ENCODE measurements at regions not wholly inside any gene's neighbourhood (a gene's known extent, or its start where the extent isn't known, plus 50 kb on each side); places are given as distances from the start of the nearest gene placed in this dataset.

DNA sequence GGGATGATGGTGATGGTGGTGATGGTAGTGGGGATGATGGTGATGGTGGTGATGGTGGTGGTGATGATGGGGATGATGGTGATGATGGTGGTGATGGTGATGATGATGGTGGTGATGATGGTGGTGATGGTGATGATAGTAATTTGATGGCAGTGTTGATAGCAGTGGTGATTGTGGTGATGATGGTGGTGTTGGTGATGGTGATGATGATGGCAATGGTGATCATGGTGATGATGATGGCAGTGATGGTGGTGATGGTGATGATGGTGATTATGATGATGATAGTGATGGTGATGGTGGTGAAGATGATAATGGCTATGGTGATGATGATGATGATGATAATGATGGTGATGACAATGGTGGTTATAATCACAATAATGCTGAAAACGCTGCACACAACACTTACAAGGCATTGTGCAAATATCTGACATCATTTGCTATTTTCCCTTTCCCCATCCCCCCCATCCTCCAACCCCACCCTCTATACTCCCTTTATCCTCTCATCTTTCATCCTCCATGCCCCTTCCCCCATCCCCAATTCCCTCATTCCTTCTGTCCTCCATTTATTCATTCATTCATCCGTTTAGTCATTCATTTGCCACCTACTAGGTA, 230.1 kb downstream of the BRD1 start:
- ATAC-seq (ENCODE audit: low FRiP score) = no peak
- no peak for DNase-seq (ENCODE audit: low spot score)
- TF ChIP-seq, protein P1, sequence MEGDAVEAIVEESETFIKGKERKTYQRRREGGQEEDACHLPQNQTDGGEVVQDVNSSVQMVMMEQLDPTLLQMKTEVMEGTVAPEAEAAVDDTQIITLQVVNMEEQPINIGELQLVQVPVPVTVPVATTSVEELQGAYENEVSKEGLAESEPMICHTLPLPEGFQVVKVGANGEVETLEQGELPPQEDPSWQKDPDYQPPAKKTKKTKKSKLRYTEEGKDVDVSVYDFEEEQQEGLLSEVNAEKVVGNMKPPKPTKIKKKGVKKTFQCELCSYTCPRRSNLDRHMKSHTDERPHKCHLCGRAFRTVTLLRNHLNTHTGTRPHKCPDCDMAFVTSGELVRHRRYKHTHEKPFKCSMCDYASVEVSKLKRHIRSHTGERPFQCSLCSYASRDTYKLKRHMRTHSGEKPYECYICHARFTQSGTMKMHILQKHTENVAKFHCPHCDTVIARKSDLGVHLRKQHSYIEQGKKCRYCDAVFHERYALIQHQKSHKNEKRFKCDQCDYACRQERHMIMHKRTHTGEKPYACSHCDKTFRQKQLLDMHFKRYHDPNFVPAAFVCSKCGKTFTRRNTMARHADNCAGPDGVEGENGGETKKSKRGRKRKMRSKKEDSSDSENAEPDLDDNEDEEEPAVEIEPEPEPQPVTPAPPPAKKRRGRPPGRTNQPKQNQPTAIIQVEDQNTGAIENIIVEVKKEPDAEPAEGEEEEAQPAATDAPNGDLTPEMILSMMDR (IDR thresholded peaks at IDR 0.05) = no peak

DNA sequence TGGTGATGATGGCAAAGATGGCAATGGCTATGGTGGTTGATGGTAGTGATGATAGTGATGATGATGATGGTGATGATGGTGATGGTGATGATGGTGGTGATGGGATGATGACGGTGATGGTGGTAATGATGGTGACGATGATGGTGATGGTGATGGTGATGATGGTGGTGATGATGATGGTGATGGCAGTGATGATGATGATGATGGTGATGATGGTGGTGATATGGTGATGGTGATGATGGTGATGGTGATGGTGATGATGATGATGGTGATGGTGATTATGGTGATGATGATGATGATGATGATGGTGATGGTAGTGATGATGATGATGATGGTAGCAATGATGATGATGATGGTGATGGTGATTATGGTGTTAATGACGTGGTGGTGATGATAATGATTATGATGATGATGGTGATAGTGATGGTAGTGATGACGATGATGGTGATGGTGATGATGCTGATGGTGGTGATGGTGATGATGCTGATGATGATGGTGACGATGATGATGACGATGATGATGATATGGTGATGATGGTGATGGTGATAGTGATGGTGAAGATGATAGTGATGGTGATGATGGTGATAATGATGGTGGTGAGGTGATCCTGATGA, 232.1 kb downstream of the BRD1 start:
- no peak for DNase-seq (ENCODE audit: low spot score)
- ATAC-seq (ENCODE audit: low FRiP score) = no peak
- TF ChIP-seq, protein P1 (IDR thresholded peaks at IDR 0.05) = no peak

DNA sequence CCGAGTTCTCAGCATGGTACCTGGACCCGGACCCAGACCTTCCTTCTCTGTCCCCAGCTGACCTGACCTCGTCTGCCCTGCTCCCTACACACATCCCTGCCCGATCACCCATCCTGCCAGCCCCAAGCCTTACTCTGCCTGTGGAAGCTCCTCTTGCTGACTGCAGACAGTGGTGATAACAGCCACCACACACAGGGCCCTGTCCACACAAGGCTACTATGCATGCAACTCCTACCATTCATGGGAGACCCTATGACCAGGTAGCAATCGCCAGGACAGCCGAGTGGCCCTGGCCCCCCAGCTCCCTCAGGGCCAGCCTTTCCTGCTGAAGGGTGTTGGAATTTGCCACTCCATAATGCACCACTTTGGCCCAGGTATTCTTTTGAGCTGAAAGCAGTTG, 233.6 kb downstream of the BRD1 start:
- TF ChIP-seq, protein P1 (IDR thresholded peaks at IDR 0.05) = no peak
- DNase-seq (ENCODE audit: low spot score) (no peak), ATAC-seq (ENCODE audit: low FRiP score) (no peak)

DNA sequence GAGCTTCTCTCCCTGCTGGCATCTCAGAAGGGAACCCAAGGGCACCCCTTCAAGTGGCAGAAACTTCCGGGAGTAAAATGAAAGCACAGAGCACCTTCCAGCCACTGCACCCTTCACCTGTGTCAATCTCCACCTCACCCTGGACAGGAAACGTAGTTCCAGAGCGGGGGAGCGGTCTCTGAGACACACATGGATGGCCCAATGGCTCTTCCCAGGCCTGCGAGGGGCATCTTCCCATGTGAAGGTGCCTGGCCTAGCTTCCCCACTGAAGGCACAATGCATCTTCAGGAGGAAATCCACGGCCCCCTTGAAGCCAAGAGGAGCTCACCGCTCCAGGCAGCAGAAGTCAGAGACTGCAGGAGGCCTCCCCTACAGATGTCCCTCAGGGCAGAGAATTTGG, 234.2 kb downstream of the BRD1 start:
- TF ChIP-seq, protein P1 (IDR thresholded peaks at IDR 0.05) = no peak
- DNase-seq (ENCODE audit: low spot score) = no peak

DNA sequence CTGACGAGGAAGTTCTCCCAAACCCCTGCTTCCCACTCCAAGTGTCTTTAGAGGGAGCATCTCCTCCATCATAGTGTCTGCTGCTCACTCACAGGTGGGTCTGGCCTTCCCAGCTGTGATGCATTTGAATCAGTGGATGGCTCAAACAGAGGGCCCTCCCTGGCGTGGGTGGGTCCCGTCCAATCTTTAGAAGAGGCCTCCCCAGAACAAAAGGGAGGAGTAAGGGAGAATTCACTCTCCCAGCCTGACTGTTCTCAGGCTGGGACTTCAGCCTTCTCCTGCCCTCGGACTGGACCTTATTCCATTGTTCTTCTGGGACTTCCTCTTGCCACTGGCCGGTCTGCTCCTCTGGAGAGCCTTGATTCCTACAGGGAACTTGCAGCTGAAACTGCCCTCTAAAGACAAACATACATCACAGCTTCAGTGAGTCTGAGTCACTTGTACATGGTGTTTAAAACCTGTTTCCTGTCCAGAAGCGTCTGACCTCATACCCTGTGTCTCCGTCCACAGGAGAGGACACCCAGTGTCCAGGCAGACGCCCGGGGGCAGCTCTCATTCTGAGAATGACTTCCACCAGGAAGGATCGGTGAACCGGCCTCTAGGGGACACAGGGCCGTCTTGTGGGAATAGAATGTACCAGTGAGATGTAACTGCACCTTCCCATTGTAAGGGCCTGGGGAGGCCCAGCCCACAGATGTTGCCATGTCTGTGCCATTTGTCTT, 234.7 kb downstream of the BRD1 start:
- no peak for DNase-seq (ENCODE audit: low spot score)
- ATAC-seq (ENCODE audit: low FRiP score) = no peak
- TF ChIP-seq, protein P1 (IDR thresholded peaks at IDR 0.05) = no peak

More for the DNA sequence above, 234.2 kb downstream of the BRD1 start:
- no peak for ATAC-seq (ENCODE audit: low FRiP score)

DNA sequence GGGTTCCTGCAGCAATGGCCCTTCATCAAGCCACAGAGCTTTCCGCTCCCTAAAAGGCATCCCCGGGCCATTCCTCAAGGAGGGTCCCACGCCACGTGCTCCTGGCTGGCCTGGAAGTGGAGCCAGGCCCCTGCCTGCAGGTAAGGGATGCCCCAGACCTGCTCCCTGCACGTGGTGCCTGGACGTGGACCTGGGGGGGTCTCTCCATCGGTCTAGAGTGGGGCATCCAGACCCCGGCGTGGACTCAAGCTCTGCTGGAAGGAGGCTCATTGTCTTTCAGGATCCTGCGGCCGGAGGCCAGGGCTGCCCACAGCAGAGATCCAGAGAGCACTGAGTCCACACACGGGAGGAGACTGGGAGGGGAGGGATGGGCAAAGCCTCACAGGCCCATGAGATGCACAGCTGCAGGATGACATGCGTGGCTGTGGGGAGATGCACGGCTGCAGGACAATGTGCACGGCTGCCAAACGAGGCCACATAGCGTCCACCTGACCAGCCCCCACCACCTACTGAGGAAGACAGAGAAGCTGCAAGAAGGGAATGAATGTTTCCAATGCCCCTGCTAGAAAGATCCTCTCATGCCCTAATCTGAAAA, 236.7 kb downstream of the BRD1 start:
- no peak for ATAC-seq (ENCODE audit: low FRiP score)
- TF ChIP-seq, protein P1 (IDR thresholded peaks at IDR 0.05) = no peak
- DNase-seq (ENCODE audit: low spot score) = no peak

All from omental fat pad (tissue), 3 donors.